ENCODE measurements at regions not wholly inside any gene's neighbourhood (a gene's known extent, or its start where the extent isn't known, plus 50 kb on each side); places are given as distances from the start of the nearest gene placed in this dataset.

DNA sequence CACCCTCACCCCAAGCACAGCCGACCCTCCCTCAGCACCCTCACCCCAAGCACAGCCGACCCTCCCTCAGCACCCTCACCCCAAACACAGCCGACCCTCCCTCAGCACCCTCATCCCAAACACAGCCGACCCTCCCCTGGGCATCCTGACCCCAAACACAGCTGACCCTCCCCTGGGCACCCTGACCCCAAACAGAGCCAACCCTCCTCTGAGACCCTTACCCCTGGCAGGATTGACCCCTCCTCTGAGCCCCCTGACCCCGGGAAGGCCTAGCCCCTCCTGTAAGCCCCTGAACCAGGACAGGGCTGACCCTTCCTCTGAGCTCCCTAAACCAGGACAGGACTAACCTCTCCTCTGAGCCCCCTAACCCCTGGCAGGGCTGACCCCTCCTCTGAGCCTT is 84.4 kb upstream of the RAB6C start:
- no peak overlapping the region for H3K4me3 ChIP-seq (ENCODE audit: low read length)
- no peak for DNase-seq (ENCODE audit: low read depth)
- TF ChIP-seq CTCF (IDR thresholded peaks at IDR 0.05; ENCODE audit: insufficient read depth, low read depth, low read length, missing control alignments), result no peak

DNA sequence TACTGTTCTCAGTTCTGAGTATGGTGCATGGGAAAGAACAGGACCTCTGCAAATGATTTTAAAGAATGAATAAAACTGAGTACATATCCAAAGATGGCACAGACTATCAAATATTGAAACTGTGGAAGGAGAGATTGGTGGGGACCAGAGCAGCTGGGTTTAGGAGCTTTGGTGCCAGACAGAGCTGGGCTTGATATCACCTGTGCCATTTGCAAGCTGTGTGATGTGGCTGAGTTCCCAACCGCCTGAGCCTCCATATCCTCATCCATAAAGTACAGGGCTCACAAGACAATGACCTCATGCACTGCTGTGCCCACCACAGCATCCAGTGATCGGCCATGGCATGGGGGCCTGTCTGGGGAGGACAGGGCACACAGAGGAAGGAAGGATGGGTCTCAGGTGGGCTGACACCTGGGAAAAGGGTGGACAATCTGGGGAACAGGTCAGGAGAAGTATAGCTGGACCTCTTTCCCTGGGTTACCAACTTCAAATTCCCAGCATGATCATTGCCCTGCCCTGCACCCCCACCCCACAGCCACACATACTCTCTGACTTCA is 83.9 kb upstream of the RAB6C start:
- no peak overlapping the region for H3K4me3 ChIP-seq (ENCODE audit: low read length)
- no peak for TF ChIP-seq CTCF (IDR thresholded peaks at IDR 0.05; ENCODE audit: insufficient read depth, low read depth, low read length, missing control alignments)
- DNase-seq (ENCODE audit: low read depth), result no peak

- TF ChIP-seq CTCF (IDR thresholded peaks at IDR 0.05; ENCODE audit: insufficient read depth, low read depth, low read length, missing control alignments), result no peak
- DNase-seq (ENCODE audit: low read depth), result no peak
- H3K4me3 ChIP-seq (ENCODE audit: low read length), result no peak overlapping the region
Measured at GRCh38 chr2:129896226-129897100, 83.0 kb upstream of the RAB6C start.

DNA sequence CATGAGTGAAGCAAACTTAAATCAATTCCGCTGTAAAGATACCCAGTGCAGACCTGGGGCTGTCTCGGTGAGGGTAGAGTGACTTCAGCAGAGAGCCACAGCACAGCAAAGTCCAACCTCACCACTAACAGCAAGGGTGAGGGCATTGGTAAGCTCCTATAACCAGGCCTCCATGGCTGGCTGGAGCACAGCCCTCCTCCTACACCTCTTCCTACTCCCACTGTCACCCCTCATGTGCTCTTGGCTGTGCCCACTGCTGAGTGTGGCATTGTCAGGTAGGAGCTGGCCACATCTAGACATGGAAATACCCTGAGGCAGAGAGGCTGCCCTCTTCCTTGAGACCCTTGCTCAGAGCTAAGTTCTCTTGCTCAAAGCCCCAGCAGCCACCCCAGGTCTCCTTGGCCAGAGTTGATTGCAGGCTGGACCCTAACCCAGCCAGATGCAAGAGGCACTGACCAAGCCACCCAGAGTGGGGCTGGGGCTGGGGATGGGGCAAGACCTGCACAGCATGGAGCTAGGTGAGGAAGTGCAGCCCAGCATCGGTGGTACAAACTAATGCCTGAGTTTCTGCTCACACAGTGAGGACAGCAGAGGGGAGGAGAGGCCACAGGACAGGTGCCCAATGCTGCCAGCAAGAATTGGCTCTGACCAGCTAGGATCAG is 77.6 kb upstream of the RAB6C start:
- no peak overlapping the region for H3K4me3 ChIP-seq (ENCODE audit: low read length)
- TF ChIP-seq CTCF (IDR thresholded peaks at IDR 0.05; ENCODE audit: insufficient read depth, low read depth, low read length, missing control alignments), result no peak
- no peak for DNase-seq (ENCODE audit: low read depth)

DNA sequence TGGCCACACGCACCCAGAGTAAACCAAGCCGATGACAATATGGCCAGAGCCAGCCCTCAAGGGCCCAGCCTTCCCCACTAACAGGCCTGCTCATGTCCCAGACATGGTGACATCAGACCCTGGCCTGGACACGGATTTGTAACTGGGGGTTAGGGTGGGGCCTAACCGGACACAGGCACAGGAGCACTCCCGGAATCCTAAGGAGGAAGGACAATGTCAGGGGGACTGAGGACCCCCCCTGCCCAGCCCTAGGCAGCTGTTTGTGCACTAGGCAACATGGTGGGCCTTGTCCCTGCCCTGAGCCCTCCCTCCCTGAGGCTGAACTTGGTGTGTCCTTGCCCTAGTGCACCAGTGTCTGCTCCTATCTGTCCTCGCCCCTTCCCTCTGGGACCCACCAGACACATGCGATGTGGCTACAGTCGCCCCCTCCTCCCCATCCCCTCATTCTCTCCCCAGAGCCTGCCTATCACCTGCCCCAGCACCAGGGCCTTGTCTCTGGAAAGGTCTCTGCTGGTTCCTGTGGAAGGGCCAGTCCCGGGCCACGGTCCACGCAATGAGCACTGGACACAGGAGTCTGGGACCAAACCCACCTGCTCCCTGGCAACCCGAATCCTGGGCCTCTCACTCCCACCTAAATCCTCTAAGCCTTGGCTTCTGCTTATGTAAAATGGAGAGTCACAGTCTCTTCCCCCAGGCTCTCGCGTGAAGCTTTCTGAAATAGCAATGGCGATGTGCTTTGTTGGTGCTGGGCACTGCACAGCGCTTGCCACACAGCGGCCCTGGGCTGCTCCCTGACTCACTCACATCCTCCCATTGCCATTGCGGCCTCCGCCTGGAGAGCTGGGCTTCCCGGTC is 76.5 kb upstream of the RAB6C start:
- no peak for DNase-seq (ENCODE audit: low read depth)
- no peak overlapping the region for H3K4me3 ChIP-seq (ENCODE audit: low read length)
- TF ChIP-seq CTCF (IDR thresholded peaks at IDR 0.05; ENCODE audit: insufficient read depth, low read depth, low read length, missing control alignments), result no peak

- TF ChIP-seq CTCF (IDR thresholded peaks at IDR 0.05; ENCODE audit: insufficient read depth, low read depth, low read length, missing control alignments), result no peak
- DNase-seq (ENCODE audit: low read depth), result no peak
Measured at GRCh38 chr2:129903586-129904425, 75.7 kb upstream of the RAB6C start.

More at GRCh38 chr2:129903586-129904425, 75.7 kb upstream of the RAB6C start:
- H3K4me3 ChIP-seq (ENCODE audit: low read length), result no peak overlapping the region

Measured in epithelial cell of esophagus (primary cell).